Lung microvascular endothelial cell (primary cell): ENCODE measurements at regions not wholly inside any gene's neighbourhood (a gene's known extent, or its start where the extent isn't known, plus 50 kb on each side); places are given as distances from the start of the nearest gene placed in this dataset.
"Not testable (repeated sequence)": the region's sequence is repeated elsewhere in the genome, so short reads cannot be mapped to it uniquely, and the experiment has no call there.

Source experiments
- DNase-seq, 2 donors: peaks; one replicate each; pipeline versions ENCODE4 v3.0.0 to v3.0.0-alpha.2; 2010; ENCODE audit warnings: low read depth in 2 of 2

GRCh38 chr3:26763723-26764122, 141.2 kb downstream of the LRRC3B start:
- DNase-seq, result no peak

DNA sequence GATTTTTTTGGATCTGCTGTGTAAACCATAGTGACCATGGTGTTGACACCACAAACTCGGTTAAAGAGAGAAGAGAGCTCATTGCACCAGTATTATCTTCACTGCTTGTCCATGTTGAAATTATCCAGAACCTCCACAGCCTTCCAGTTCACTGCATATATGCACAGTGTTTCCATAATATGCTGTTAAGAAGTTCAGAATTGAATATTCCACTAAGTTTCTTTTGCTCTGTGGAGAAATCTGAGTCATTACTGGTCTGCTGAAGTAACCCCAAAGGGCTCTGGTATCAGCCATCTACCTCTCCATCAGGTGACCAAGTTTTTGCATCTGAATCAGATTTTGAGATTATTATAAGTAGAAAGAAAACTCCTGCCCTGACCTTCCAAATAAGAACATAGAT, 143.5 kb downstream of the LRRC3B start:
- DNase-seq, result no peak

GRCh38 chr3:26768068-26768651, 145.6 kb downstream of the LRRC3B start:
- DNase-seq, result no peak

- no peak for DNase-seq
Observed at GRCh38 chr3:26799679-26800317, 177.2 kb downstream of the LRRC3B start.

GRCh38 chr3:26807272-26807671, 184.7 kb downstream of the LRRC3B start:
- no peak for DNase-seq

DNA sequence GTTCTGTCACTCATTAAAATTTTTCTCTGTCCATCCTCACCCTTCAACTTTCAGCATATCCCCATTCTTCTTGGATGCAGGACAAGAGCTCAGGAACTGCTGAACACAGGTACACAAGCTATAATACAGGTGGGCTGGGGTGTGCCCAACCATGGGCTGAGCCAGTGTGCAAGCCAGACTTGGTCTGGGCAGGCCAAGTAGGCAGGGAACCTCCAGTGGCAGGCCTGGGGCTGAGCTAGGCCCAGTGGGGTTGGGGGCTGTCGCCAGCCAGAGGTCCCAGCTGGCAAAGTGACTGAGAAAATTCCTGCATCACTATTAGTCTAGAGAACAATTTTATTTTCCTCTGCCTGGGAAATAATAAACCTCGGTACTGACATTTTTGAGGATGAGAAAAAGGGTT, 202.9 kb downstream of the LRRC3B start:
- no peak for DNase-seq

GRCh38 chr3:26827169-26827568, 204.6 kb downstream of the LRRC3B start:
- DNase-seq, result no peak

GRCh38 chr3:26838026-26838425, 215.5 kb downstream of the LRRC3B start:
- DNase-seq, result no peak

DNA sequence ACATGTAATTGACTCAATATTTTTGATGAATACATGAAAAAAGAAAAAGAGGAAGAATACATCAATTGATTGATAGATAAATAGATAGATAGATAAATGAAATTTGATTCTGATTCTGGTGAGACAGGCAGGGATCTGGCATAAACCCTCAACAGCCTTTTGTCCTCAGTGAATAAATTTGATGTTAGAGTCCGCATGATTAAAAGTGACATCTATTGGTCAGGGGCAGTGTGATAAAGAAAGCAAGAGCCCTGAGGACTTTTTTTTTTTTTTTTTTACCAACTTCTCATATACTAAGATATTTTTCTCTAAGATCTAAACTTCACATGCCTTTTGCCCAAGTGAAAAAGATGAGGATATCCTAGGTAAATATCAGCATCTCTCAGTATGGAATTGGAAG, 216.4 kb downstream of the LRRC3B start:
- DNase-seq, result no peak

DNA sequence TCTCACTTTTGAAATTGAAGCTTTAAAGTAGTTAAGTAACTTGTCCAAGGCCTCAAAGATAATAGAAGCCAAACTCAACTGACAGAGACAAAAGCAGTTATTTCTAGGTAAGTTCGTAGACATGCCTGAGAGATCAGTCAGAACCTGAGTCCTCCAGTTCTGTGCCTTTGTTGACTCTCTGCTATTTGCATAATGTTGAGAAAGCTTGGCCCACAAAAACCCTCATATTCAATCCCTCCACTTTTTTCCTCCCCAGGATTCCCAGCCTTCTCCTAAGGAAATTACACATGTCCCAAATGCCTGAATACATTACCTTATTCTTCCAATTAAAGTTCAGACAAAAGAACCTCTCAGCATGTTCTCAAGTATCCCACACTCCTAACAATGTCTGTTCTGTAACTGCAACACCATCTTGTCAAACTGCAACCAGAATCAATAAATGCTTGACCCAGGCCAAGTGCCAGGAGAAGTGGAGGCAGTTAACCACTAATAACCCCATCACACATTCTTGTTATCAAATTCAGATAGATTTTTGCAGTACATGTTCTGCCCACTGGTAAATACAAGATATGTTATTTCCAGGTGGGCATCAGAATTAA, 217.8 kb downstream of the LRRC3B start:
- DNase-seq, result no peak

DNA sequence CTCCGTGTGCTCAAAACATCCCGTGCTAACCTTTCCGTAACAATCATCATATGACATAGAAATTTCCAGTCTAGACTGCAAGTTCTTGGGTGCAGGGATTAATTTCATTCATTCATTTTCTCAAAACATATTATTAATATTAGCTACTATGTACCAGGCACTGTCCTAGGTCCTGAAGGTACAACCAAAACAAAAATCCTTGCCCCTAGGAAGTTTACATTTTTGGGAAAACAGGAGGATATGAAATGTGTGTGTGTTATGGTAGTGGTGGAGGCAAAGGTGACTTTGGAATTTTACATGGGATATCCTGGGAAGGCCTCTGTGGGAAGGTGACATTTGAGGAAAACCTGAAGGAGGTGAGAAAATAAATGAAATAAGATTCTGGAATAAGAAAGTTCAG, 222.6 kb downstream of the LRRC3B start:
- no peak for DNase-seq

- no peak for DNase-seq
Observed at GRCh38 chr3:26847680-26848079, 225.1 kb downstream of the LRRC3B start.

- no peak for DNase-seq
Observed at GRCh38 chr3:26894443-26894842, 271.9 kb downstream of the LRRC3B start.

DNA sequence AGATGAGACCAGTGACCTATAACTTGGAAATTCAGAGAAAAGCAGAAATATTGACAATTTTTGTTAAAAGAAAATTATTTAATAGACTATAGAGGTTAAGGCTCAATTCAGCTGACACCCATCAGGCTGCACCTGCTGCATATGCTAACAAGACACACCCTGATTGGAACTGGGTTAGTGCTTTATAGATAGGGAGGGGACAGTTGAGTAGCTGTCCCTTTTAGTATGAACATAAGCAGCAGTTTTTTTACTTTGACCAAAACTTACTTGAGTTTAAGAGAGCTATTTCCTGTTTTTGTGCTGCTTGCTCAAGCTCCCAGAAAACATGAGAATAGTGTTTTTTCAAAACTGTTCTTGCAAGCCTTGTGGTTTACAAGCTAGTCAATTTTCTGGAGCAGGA, 292.6 kb downstream of the LRRC3B start:
- no peak for DNase-seq

DNA sequence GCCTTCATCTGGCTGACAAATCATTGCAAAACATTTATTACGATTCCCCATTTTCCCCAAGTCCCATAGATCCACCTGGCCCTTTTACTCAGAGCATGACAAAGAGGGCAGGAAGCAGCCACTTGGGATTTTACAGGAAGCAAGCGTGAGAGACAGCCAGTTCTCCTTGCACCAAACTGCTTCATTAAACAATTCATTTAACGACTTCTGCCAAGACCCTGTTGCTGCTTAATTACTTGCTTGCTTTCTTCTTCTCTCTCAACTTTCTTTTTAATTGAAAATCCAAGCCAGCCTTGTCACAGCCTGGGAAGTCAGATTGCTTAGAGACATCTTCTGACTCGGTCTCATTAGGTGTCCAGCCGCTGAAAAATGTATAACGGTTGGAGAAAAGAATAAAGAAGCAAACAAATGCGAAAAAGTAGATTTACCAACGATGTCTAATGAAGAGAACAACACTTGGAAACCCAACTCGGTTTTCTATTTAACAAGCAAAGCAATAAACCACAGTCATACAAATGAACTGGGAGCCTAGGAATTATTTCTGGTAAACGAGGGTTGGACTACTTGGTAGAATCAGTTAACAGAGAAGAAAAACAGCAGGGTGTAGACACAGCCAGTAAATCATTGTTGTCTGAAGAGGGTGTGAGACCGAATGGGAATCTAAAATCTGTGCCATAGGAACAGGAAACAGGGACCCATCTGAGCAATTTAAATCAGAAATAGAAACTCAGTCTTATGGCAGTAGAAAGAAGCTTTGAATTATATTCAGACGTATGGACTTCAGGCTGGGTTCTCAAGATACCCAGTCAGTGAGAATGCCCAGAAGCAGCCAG, 298.3 kb downstream of the LRRC3B start:
- DNase-seq, result no peak

GRCh38 chr3:26931896-26932295, 309.3 kb downstream of the LRRC3B start:
- DNase-seq, result no peak

GRCh38 chr3:26932752-26933151, 310.2 kb downstream of the LRRC3B start:
- DNase-seq, result no peak

GRCh38 chr3:26945480-26945879, 322.9 kb downstream of the LRRC3B start:
- not testable (repeated sequence) for DNase-seq

DNA sequence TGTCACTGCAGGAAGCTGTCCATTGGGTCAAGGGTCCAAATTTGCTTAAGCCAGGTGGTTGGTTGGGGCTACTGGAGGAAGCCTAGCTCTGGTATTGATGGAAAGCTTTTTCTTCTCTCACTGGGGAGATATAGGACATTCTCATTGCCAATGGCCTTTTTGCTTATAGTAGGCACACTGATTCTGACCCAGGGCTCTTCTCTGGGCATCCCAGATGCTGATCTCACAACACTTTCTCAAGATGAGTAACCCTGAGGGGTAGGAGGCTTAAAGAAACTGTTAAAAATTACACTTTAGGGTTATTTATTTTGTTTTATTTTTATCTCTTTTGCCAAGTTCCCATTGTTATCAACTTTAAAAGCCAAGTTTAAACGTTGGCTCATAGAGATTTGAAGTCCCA, 337.8 kb downstream of the LRRC3B start:
- no peak for DNase-seq

GRCh38 chr3:26962492-26963360, 340.2 kb downstream of the LRRC3B start:
- no peak for DNase-seq

GRCh38 chr3:26963361-26963743, 340.8 kb downstream of the LRRC3B start:
- no peak for DNase-seq

DNA sequence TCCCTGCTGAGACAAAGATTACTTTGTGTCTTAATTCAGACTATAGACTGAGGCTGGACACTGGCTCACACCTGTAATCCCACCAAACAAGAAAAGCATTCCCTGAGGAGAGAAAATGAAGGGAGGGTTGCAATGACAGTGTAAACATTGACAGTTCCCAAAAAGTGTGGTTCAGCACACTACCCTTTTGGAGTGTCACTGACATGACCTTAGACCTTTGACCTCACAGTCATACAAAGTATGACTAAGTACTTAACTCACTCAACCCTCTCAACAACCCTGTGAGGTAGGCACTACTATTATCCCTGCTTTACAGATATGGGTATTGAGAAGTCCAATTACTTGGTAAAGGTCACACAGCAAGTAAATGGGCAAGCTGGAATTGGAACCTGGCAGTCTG, 341.7 kb downstream of the LRRC3B start:
- no peak for DNase-seq
